GM21786 (cell line): ENCODE measurements at regions not wholly inside any gene's neighbourhood (a gene's known extent, or its start where the extent isn't known, plus 50 kb on each side); places are given as distances from the start of the nearest gene placed in this dataset.
"Not testable (repeated sequence)": the region's sequence is repeated elsewhere in the genome, so short reads cannot be mapped to it uniquely, and the experiment has no call there.

Source experiments
- ATAC-seq: cut with Tn5 transposase; IDR thresholded peaks from one replicate; pipeline ENCODE4 v1.9.1; 2021; ENCODE audit not compliant: unreplicated experiment

- no peak for ATAC-seq
These were observed 128.8 kb upstream of the TACR1 start for GRCh38 chr2:75328156-75328555.

DNA sequence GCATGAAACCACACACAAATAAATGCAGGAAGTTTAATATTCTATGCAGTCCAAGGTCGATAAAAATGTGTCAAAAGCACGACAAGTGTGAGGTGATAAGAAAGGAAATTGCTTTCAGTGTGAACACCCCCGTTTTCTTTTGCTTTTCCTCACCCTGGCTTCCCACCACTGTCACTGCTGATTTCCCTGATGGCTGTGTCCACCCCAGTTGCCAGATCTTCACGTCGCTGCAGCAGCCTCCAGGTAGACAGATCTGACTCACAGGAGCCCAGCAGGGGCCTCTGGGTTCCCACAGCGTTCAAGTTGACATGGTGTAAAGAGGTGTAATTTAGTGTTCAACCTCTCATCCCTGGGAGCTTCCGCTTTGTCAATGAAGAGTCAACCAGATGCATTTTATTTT lies 128.0 kb upstream of the TACR1 start:
- no peak for ATAC-seq

DNA sequence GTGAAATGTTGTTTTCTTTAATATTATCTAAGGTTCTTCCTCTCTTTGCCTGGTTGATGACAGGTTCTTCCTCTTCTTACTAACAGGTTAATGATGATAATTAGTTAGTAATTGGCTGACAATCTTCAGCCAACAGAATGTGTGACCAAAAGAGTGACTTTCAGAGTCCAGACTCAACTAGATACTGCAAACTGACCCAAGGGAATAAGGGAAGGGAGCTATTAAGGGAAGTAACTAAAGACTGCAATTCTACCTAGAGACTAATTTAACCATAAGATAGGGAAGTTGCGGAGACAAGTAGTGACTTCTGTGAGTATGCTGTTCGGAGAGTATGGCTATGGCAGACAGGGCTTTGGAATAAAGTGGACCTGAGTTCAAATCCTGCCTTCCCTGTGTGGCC lies 127.3 kb upstream of the TACR1 start:
- ATAC-seq, result no peak

- ATAC-seq, result no peak
These were observed 126.3 kb upstream of the TACR1 start for GRCh38 chr2:75325594-75325993.

DNA sequence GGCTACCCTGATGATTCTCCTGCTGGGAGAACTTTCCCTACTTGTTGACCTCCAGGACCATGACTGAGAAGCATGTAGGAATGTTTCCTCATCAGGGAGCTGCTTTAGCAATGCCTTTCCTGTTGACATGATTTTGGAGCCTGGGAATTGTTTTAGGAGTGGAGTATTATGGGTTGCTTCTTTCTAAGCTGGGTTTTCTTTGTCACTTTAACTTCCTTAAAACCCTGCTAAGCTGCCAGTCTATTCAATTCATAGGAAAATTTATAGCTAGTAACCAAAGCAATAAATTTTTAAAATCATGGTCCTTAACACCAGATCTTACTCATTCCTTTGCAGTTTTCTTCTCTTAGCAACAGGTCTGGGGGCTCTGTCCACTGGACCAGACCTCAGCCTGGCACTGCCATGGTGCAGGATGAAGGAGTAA lies 125.6 kb upstream of the TACR1 start:
- no peak for ATAC-seq

DNA sequence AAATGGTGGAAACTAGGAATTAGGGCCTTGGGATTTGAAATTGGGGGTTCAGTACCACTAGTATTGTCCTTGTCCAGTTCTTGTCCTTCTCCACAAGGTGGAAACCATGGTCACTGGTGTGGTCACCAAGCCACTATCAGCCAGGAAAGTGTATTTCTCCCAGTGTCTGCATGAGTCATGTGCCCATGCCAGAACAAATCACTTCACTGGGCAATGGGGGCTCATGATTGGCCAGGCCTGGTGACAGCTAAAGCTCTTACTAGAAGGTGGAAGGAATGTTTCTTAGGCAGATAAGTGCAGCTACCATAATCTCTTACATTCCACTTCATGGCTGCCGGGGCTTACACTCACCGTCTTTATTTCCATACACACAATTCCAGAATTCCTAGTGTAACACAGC lies 124.8 kb upstream of the TACR1 start:
- no peak for ATAC-seq

GRCh38 chr2:75321599-75321922 lies 122.2 kb upstream of the TACR1 start:
- no peak for ATAC-seq

DNA sequence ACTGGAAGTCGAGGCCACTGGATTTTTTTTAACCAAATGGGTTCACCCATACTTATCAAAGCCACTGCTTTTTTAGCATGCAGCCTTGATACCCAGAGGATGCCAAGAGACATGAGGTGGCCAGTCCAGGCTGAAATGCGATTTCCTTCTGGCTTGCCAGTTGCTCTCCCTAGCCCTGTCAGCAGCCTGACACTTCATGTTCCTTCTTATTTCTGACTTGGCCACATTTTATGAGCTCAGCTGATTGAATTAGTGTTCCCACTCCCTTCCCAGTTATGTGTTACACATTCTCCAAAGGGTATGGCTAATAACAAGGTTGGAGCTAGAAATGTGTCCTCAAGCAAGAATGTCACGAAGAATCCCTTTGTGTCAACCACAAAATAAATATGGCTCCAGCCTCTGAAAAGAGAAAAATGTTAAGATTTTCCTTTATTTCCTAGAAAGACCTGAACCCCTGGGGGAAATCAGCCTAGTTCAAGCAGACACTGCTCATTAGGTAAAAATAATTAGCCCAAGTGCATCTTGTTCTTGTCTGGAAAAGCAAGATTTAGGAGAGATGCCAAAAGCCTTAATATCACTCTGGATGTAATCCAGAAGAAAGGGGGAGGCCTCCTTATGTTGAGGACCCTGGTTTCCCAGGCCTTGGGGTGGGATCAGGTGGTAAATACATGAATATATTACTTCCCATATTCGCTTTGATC lies 121.7 kb upstream of the TACR1 start:
- no peak for ATAC-seq

- no peak for ATAC-seq
These were observed 120.6 kb upstream of the TACR1 start for GRCh38 chr2:75319951-75320350.

DNA sequence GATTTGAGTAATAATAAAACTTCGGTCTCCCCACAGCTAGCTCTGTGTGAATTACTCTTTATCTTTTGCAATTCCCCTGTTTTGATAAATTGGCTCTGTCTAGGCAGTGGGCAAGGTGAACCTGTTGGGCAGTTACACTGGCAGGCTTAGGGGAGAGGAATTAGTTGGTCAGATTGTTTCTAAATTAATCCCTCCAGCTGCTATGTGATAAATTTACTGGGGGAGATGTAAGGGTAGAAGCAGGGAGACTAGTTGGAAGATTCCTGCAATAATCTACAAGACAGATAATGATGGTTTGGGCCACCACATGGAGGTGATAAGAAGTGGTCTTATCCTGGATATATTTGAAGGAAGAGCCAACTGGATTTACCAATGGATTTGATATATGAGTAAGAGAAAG lies 118.5 kb upstream of the TACR1 start:
- no peak for ATAC-seq

DNA sequence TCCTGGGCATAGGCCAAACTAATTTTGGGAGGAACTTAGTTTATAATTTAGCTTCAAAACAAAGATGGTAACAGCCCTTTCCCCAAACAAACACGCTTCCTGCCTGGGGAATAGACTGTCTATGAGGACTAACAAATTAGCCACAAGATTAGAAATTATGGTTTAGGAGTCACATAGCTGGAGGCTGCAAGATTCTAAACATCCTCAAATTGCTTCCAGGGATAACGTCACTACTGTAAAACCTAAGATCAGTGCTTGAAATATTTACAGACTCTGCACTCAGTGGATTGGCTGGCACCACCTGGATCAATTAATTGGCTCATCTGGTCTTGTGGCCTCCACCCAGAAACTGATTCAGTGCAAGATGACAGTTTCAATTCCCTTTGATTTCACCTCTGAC lies 118.0 kb upstream of the TACR1 start:
- ATAC-seq, result no peak

GRCh38 chr2:75315436-75315835 lies 116.1 kb upstream of the TACR1 start:
- ATAC-seq, result no peak

DNA sequence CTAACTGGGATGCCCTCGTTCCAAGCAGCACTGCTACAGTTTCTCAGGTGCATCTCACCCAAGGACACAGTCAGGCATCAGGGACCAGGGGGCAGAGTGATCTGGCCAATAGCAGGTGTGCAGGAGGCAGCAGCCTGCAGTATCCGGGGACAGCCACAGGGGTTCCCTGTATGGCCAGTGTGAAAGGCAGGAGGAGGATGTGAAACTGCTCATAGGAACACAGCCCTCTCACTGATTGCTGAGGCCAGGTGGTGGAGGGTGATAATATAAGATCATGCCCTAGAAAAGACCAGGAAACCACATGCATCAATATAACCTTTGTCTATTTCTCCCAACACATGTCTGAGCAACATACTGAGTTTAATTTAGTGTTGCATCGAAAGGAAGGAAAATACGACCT lies 112.7 kb upstream of the TACR1 start:
- peak; percentile 100 for ATAC-seq

GRCh38 chr2:75311521-75311920 lies 112.2 kb upstream of the TACR1 start:
- no peak for ATAC-seq

GRCh38 chr2:75310876-75311275 lies 111.6 kb upstream of the TACR1 start:
- no peak for ATAC-seq

DNA sequence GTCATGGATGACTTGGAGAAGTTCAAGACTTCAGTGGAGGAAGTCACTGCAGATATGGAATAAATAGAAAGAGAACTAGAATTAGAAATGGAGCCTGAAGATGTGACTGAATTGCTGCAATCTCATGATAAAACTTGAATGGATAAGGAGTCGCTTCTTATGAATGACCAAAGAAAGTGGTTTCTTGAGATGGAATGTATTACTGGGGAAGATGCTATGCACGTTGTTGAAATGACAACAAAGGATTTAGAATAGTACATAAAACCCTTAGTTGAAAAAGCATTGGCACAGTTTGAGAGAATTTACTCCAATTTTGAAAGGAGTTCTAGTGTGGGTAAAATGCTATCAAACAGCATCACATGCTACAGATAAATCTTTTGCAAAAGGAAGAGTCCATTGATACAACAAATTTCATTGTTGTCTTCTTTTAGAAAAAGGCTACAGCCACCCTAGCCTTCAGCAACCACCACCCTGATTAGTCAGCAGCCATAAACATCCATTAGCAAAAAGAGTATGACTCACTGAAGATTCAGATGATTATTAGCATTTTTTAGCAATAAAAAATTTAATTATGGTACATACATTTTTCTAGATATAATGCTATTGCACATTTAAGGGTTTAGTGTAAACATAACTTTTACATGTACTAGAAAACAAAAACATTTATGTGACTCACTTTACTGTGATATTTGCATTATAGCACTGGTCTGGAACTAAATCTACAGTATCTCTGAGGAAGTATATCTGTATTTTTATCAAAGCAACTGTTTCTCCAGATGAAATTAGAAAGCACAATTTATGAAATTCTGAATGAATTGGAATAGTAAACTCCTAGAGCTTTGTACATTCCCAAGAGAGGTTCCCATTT lies 110.5 kb upstream of the TACR1 start:
- no peak for ATAC-seq

DNA sequence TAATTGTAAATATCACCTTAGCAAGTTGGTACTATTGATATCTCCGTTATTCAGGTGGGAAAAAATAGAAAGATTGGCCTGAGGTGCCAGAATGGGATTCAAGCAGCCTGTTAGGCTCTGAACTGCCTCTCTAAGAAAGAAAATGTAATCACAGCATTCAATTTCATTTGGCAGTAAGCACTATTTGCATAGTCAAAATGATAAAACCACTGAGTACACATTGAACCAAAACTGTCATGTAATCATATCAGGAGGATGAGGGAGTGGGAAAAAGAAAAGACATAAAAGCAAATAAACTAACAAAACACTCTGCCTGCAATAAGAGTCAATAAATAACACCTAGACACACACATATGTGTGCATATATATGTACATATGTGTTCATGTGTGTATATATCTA lies 103.9 kb upstream of the TACR1 start:
- ATAC-seq, result no peak

DNA sequence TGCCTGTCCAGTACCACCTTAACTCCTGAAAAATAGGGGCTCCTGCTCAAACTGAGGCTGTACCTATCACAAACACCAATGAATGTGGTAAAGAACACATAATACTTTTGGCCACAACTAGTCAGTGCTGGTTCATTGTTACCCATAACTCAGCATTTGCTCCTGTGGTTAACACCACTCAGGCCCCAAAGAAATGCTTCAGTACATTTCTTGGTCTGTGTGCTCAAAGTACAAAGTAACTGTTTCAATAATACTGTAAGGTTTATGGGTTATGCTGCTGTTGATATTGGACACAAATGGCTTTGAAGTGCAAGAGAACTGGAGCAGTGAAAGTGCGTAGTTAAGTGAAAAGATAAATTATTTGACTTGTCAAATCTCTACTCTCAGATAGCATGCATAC lies 95.0 kb upstream of the TACR1 start:
- no peak for ATAC-seq

DNA sequence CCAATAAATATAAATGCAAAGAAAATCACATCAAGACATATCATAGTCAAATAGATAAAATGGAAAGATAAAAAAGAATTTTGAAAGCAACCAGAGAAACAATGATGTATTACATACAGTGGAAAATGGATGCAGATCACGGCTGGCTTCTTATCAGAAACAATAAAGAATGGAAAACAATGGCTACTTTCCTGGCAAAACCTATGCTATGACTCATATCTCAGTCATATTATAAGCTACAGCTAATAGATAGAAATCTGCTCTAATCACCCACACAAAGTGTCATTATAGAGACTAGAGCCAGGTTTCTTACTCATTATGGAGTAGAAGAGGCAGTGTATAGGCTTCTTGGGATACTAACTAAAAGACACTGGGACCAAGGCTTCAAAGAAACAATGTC lies 93.5 kb upstream of the TACR1 start:
- no peak for ATAC-seq

DNA sequence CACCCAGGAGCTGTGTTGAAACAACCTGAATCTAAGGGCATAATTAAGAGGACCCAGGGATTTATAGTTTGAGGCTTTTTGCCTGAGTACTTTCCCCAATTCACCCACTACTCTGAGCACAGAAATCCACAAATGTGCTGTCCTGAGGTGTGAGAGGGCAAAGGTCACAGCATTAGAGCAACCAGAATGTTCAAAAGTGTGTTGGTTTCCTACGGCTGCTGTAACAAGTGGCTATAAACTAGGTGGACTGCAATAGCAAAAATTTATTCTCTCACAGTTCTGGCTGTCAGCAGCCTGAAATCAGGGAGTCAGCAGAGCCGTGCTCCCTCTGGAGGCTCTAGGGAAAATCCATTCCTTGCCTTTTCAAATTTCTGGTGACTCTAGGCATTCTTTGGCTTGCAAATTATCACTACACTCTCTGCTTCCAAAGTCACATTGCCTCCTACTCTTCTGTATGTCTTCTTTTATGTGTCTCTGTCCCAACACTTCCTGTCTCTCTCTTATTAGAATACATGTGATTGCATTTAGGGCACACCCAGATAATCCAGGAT lies 91.4 kb upstream of the TACR1 start:
- no peak for ATAC-seq

DNA sequence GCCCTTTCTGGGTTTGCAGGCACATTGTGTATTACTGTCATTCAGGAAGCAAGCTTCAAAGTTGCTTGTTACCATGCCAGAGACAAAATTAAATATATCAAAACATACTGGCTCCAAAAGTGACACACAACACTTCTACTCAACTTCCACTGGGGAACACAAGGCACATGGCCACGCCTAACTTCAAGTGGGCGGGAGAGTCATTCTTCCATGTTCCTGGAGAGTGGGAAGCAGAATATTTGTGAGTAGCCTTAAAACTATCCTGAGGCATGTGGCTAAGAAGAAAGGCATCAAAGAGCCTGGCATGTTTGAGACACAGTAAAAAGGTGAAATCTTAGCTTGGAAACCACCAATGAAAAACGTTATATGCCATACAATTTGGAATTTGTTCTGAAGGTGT lies 90.5 kb upstream of the TACR1 start:
- ATAC-seq, result no peak

GRCh38 chr2:75289178-75289577 lies 89.9 kb upstream of the TACR1 start:
- ATAC-seq, result not testable (repeated sequence)
